HG02981 (cell line): ENCODE measurements at regions not wholly inside any gene's neighbourhood (a gene's known extent, or its start where the extent isn't known, plus 50 kb on each side); places are given as distances from the start of the nearest gene placed in this dataset.
"Not testable (repeated sequence)": the region's sequence is repeated elsewhere in the genome, so short reads cannot be mapped to it uniquely, and the experiment has no call there.

ENCODE experiments used
- ATAC-seq: cut with Tn5 transposase; IDR thresholded peaks from one replicate; pipeline ENCODE4 v1.9.1; 2021; ENCODE audit warnings: mild to moderate bottlenecking, moderate library complexity; ENCODE audit not compliant: unreplicated experiment

- ATAC-seq: no peak
Observed at GRCh38 chrX:13428053-13428786, 108.4 kb upstream of the ATXN3L start.

- no peak for ATAC-seq
Observed at GRCh38 chrX:13427441-13428052, 107.7 kb upstream of the ATXN3L start.

GRCh38 chrX:13420545-13421183 is 100.8 kb upstream of the ATXN3L start:
- no peak for ATAC-seq

GRCh38 chrX:13419918-13420317 is 100.1 kb upstream of the ATXN3L start:
- no peak for ATAC-seq

GRCh38 chrX:13419276-13419675 is 99.4 kb upstream of the ATXN3L start:
- no peak for ATAC-seq

- ATAC-seq: no peak
Observed at GRCh38 chrX:13418126-13419097, 98.6 kb upstream of the ATXN3L start.

- no peak for ATAC-seq
Observed at GRCh38 chrX:13415509-13415908, 95.7 kb upstream of the ATXN3L start.

- no peak for ATAC-seq
Observed at GRCh38 chrX:13414006-13414647, 94.3 kb upstream of the ATXN3L start.

- ATAC-seq: no peak
Observed at GRCh38 chrX:13412208-13412600, 92.4 kb upstream of the ATXN3L start.

- no peak for ATAC-seq
Observed at GRCh38 chrX:13411496-13412207, 91.8 kb upstream of the ATXN3L start.

- not testable (repeated sequence) for ATAC-seq
Observed at GRCh38 chrX:13408599-13408998, 88.7 kb upstream of the ATXN3L start.

- ATAC-seq: not testable (repeated sequence)
Observed at GRCh38 chrX:13404777-13405176, 84.9 kb upstream of the ATXN3L start.

- ATAC-seq: no peak
Observed at GRCh38 chrX:13404364-13404763, 84.5 kb upstream of the ATXN3L start.

- peak; percentile 64 for ATAC-seq
Observed at GRCh38 chrX:13401724-13402123, 81.9 kb upstream of the ATXN3L start.

GRCh38 chrX:13398839-13399238 is 79.0 kb upstream of the ATXN3L start:
- no peak for ATAC-seq

GRCh38 chrX:13397878-13398818 is 78.3 kb upstream of the ATXN3L start:
- ATAC-seq: no peak

GRCh38 chrX:13396924-13397323 is 77.1 kb upstream of the ATXN3L start:
- ATAC-seq: no peak

- no peak for ATAC-seq
Observed at GRCh38 chrX:13389501-13389900, 69.6 kb upstream of the ATXN3L start.
